Activated gamma-delta T cell treated with anti-CD3 and anti-CD28 coated beads, Interleukin-2, amount 50 U/mL, for 16 hours (primary cell): ENCODE measurements at regions not wholly inside any gene's neighbourhood (a gene's known extent, or its start where the extent isn't known, plus 50 kb on each side); places are given as distances from the start of the nearest gene placed in this dataset.
"Not testable (repeated sequence)": the region's sequence is repeated elsewhere in the genome, so short reads cannot be mapped to it uniquely, and the experiment has no call there.

Source experiments
- DNase-seq: peaks from one replicate; pipeline ENCODE4 v3.0.0-alpha.2; 2020; ENCODE audit warnings: low read depth

DNA sequence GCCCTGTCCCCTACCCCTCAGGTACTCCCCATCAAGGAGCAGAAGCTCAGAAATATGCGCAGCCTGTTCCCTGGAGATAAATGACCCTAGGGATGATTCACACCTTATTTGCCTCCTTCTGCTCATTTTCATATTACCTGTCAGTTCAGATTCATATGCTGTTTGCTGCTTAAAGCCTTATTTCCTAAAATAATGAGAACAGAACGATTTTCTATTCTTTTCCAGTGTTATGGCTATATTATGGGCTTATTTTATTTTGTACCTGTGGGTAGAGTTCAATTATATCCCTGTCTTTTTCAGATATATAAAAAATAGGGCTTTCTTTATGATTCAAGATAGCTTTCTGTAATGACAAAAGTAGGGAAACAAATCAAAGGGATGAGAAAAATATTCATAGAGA, 224.8 kb downstream of the RPAP3 start:
- no peak for DNase-seq

- no peak for DNase-seq
These were observed 227.4 kb downstream of the RPAP3 start for GRCh38 chr12:47478426-47478825.

DNA sequence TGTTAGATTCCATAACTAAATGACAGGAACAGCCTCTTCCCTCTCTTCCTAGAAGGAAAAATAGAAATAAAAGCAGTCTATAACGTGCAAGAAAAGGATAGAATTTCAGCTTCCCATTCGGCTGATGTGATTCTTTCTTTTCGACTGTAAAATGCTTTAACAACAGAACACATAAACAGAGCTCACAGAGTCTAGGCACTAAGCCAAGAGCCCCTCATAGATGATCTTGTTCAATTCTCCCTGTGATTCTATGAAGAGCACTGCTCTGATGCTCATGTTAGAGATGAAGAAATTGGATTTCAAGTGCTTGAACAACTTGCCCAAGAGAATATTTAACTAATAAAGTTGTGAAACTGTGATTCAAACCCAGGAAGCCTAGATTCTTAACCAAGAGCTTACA, 232.7 kb downstream of the RPAP3 start:
- no peak for DNase-seq

DNA sequence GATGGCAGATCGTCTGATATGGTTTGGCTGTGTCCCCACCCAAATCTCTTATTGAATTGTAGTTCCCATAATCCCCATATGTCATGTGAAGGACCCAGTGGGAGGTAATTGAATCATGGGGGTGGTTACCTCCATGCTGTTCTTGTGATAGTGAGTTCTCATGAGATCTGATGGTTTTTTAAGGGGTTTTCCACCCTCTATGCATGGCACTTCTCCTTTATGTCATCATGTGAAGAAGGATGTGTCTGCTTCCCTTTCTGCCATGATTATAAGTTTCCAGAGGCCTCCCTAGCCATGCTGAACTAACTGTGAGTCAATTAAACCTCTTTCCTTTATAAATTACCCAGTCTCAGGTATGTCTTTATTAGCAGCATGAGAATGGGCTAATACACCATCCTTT, 235.5 kb downstream of the RPAP3 start:
- DNase-seq: not testable (repeated sequence)

DNA sequence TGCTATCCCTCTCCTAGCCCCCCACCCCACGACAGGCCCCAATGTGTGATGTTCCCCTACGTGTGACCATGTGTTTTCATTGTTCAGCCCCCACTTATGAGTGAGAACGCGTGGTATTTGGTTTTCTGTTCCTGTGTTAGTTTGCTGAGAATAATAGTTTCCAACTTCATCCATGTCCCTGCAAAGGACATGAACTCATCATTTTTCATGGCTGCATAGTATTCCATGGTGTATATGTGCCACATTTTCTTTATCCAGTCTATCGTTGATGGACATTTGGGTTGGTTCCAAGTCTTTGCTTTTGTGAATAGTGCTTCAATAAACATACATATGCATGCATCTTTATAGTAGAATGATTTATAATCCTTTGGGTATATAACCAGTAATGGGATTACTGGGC, 241.9 kb downstream of the RPAP3 start:
- not testable (repeated sequence) for DNase-seq

- no peak for DNase-seq
These were observed 247.6 kb downstream of the RPAP3 start for GRCh38 chr12:47458279-47458678.

DNA sequence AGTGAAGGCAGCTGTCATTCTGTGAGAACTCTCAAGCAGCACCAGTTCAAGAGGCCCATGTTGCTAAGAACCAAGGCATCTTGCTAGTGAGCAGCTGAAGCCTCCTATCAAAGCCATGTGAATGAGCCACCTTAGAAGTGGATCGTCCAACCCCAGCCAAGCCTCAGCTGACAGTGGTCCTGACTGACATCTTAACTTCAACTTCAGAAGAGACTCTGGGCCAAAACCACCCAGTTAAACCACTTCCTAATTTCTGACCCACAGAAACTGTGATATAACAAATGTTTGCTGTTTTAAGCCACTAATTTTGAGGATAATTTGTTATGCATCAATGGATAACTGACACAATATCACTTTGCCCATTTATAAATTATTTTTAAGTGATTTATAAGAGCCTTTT, 256.0 kb downstream of the RPAP3 start:
- DNase-seq: no peak

DNA sequence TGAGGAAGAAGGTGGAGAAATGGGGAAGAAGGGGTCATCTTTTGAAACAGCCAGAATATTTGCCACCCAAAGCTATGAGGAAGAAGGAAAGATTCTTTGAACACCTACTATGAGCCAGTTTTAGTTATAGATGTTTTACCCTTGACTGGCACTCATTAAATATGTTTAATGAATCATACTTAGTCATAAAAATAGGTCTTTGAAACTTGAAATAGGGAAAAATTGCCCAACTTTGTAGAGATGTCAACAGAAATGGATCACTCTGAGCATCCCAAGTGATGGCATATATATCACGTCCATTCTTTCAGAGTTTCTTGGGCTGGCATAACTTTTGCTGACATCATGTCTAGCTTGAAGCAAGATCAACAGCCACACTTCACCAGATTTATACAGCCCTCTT, 263.5 kb downstream of the RPAP3 start:
- no peak for DNase-seq

DNA sequence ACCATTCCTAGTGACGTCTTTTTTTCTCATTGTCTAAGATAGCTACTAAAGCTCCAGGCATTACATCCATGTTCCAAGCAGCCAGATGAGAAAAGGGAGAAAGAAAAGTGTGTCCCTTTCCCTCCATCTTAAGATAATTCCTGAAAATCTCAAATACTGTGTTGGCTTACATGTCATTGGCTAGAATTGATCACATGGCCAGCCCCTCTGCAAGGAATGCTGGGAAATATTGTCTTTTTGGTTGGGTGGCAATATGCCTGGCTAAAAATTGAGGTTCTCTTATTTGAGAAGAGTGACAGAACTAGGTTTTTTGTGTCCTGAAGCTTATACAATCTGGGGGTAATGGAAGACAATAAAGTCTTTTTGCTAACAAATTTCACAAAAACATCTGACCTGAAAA, 264.3 kb downstream of the RPAP3 start:
- DNase-seq: no peak

DNA sequence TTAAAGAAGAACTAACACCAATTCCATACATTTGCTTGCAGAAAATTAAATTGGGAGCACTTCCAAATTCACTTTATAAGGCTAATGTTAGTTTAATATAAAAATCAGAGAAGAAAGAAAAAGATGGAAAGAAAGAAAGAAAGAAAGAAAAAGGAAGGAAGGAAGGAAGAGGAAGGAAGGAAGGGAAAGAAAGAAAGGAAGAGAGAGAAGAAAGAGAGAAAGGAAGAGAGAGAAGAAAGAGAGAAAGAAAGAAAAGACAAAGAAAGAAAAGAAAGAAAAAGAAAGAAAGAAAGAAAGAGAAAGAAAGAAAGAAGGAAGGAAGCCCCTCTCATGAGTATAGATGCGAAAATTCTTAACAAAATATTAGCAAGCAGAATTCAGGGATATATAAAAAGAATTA, 267.7 kb downstream of the RPAP3 start:
- DNase-seq: no peak

DNA sequence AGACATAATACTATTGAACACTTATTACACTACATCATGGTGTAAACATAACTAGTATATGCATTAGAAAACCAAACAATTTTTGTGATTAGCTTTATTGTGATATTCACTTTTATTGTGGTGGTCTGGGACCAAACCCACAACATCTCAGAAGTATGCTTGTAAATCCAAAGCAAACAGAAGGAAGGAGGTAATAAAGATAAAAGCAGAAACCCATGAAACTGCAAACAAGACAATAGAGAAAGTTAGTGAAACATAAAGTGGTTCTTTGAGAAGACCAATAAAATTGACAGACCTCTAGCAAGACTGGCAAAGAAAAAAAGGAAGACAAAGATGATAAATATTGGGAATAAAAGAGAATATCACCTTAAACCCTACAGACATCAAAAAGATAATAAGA, 268.3 kb downstream of the RPAP3 start:
- no peak for DNase-seq

DNA sequence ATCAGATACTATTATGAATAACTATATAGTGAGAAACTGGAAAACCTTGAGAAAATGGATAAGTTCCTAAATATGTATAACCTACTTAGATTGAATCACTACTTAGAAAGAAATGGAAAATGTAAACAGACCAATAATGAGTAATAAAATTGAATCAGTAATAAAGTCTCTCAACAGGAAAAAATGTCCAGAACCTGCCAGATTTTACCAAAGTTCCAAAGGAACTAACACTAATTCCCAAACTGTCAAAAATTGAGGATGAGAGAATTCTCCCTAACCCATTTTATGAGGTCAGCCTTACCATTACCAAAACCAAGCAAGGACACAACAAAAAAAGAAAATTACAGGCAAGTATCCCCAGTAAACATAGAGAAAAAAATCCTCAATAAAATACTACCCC, 272.0 kb downstream of the RPAP3 start:
- DNase-seq: no peak

DNA sequence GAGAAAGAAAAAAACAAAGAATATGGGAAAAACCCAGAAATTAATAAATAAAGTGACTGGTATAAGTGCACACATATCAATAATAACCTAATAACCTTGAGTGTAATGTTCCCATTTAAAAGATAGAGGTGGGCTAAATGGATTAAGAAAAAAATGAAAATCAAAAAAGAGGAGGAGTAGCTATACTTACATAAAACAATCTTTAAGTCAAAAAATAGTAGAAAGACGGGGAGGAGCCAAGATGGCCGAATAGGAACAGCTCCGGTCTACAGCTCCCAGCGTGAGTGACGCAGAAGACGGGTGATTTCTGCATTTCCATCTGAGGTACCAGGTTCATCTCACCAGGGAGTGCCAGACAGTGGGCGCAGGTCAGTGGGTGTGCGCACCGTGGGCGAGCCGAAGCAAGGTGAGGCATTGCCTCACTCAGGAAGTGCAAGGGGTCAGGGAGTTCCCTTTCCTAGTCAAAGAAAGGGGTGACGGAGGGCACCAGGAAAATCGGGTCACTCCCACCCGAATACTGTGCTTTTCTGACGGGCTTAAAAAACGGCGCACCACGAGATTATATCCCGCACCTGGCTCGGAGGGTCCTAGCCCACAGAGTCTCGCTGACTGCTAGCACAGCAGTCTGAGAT, 279.0 kb downstream of the RPAP3 start:
- DNase-seq: peak; percentile 12

- no peak for DNase-seq
These were observed 283.2 kb downstream of the RPAP3 start for GRCh38 chr12:47422611-47423010.

- no peak for DNase-seq
These were observed 286.3 kb downstream of the RPAP3 start for GRCh38 chr12:47419497-47419896.

GRCh38 chr12:47417955-47418354, 287.9 kb downstream of the RPAP3 start:
- DNase-seq: no peak

GRCh38 chr12:47417121-47417520, 288.7 kb downstream of the RPAP3 start:
- DNase-seq: no peak

DNA sequence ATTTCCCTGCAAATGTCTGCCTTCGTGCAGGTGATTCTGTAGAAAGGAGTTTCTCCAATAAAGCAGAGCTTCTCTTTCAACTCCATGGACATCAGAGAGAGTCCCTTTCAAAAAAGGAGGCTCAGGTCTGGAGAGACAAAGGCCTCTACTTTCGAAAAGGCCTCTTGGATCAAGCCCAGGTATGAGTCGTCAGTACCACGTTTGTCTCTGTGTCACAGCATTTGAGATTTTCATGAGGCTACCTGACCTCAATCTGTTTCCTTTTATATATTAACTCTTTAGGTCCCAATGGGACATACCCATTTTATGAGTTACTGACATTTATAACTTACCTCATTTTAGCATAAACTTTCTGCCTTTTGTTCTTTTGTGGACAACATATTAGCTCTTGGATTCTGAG, 290.8 kb downstream of the RPAP3 start:
- no peak for DNase-seq

DNA sequence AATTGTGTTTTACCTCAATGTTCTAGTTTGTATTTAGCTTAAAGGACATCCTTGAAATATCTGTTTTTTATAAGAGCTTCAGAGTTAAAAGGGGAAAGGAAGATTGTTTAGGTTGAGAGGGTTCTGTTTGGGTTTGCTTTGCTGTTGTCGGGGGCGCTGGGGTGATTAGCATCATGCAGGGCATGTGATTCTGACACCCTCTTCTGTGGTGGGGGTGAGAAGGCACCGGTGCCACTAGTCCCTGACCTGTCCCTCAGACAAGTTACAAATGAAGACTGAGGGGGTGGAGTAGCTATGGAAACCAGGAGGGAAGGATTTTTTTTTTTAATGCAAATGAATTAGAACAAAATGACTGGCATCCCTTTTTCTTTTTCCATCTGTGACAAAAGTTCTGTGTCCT, 291.3 kb downstream of the RPAP3 start:
- DNase-seq: no peak

DNA sequence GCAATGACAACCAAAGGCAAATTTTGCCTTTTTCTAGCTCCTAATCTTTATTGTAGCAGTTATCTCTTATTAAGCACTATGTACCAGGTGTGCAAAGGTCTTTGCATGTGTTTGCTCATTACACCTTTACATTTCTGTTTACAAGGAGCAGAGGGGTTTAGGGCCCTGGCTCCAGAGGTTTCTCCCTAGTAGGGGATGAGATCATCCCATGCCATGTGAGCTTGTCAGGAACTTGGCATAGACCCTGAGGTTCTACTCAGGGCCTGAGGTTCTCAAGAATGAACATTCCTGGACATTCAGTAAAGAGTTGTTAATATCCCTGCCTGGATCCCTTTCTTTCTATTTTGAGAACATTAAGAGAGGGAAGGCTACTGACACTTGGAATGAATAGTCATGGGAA, 292.0 kb downstream of the RPAP3 start:
- no peak for DNase-seq

GRCh38 chr12:47412601-47413236, 293.1 kb downstream of the RPAP3 start:
- no peak for DNase-seq

GRCh38 chr12:47411966-47412365, 293.9 kb downstream of the RPAP3 start:
- no peak for DNase-seq

DNA sequence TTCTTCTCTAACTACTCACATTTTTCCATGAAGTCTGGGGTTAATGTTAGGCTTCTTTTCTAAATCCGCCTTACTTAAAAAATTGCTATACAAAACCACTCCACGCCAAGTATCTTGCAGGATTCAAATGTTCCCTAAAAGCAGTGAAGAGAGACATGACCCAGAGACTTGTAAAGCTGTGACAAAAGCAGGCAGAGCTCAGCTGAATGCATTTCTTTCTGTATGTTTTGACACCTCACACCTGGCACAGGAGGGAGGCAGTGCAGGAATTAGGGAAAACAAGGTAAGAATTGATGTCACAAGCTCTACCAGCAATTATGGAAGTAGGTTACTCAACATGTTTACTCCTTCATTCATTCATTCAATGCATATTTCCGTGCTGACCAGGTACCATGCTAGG, 295.0 kb downstream of the RPAP3 start:
- DNase-seq: no peak

DNA sequence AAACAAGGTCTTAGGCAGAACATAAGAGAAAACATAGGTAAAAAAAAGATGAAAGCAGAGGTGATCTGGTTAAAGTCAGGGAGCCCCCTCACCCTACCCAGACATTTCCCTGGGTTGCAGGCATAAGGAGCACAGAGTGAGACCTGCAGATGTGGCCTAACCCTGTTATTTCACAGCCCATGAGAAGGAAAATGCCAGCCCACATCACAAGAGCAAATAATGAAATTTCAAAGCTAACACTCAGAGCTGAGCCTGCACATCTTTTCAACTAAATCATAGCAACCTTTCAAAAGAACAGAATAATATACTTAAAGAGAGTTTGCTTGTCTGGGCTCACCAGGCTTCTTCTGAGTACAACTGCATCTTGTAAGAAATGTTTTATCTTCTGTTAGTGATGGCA, 295.4 kb downstream of the RPAP3 start:
- no peak for DNase-seq
